Fibroblast of lung (primary cell): ENCODE measurements at regions not wholly inside any gene's neighbourhood (a gene's known extent, or its start where the extent isn't known, plus 50 kb on each side); places are given as distances from the start of the nearest gene placed in this dataset.

Experiments
- DNase-seq, 2 donors: peaks; one replicate each; pipeline versions ENCODE4 v3.0.0 to v3.0.0-alpha.2; 2010; ENCODE audit warnings: low read depth in 2 of 2
- H2AFZ ChIP-seq: 2 replicates; pipeline ENCODE4 v1.5.1; 2012; ENCODE audit warnings: low read length, control low read depth, inconsistent platforms
- H3K27ac ChIP-seq: 2 replicates; pipeline ENCODE4 v1.5.1; 2011; ENCODE audit warnings: low read length, control low read depth; ENCODE audit not compliant: insufficient read depth
- H3K27me3 ChIP-seq: 2 replicates; pipeline ENCODE4 v1.5.1; 2011; ENCODE audit warnings: mild to moderate bottlenecking, low read length; ENCODE audit not compliant: control insufficient read depth, insufficient read depth
- H3K36me3 ChIP-seq: 2 replicates; pipeline ENCODE4 v1.5.1; 2011; ENCODE audit warnings: low read length; ENCODE audit not compliant: control insufficient read depth, insufficient read depth
- H3K4me1 ChIP-seq: 2 replicates; pipeline ENCODE4 v1.5.1; 2011; ENCODE audit warnings: low read length; ENCODE audit not compliant: control insufficient read depth, insufficient read depth; ENCODE audit errors: extremely low read depth
- H3K4me2 ChIP-seq: 2 replicates; pipeline ENCODE4 v1.5.1; 2011; ENCODE audit warnings: low read length, control low read depth; ENCODE audit not compliant: insufficient read depth; ENCODE audit errors: extremely low read depth
- H3K4me3 ChIP-seq, 4 experiments: fragments of 200-600 bp in 1 of 4; sonication (generic) in 1 of 4; replicated peaks in 1 of 4; 2 replicates each; pipeline ENCODE4 v1.5.1; 2011 to 2016; ENCODE audit warnings: low read length in 4 of 4, low read depth in 3 of 4, mild to moderate bottlenecking in 3 of 4, control low read depth in 2 of 4, inconsistent platforms in 1 of 4, mixed read lengths in 1 of 4; ENCODE audit not compliant: insufficient read depth in 1 of 4; ENCODE audit errors: control extremely low read depth in 1 of 4
- H3K79me2 ChIP-seq: 2 replicates; pipeline ENCODE4 v1.5.1; 2012; ENCODE audit warnings: mild to moderate bottlenecking, low read length, inconsistent platforms; ENCODE audit not compliant: control insufficient read depth, insufficient read depth
- H3K9ac ChIP-seq: 2 replicates; pipeline ENCODE4 v1.5.1; 2011; ENCODE audit warnings: mild to moderate bottlenecking, low read length, control low read depth; ENCODE audit not compliant: insufficient read depth
- H3K9me3 ChIP-seq: 2 replicates; pipeline ENCODE4 v1.5.1; 2012; ENCODE audit warnings: low read depth, low read length; ENCODE audit not compliant: control insufficient read depth, insufficient read depth
- H4K20me1 ChIP-seq: 2 replicates; pipeline ENCODE4 v1.5.1; 2011; ENCODE audit warnings: low read length; ENCODE audit not compliant: control insufficient read depth, insufficient read depth; ENCODE audit errors: extremely low read depth
- EZH2 ChIP-seq: IDR thresholded peaks from 2 replicates; pipeline ENCODE4 v1.5.1; 2012; ENCODE audit warnings: low read length, control low read depth, mild to moderate bottlenecking; ENCODE audit errors: missing control alignments
- TF ChIP-seq, protein P1 (sequence below), 2 donors: IDR thresholded peaks in 1 of 2; conservative IDR thresholded peaks in 1 of 2; 1 replicate in 1 of 2; 2 replicates in 1 of 2; pipeline ENCODE4 v1.5.1; 2011 to 2012; ENCODE audit warnings: low read length in 2 of 2, control low read depth in 1 of 2, inconsistent platforms in 1 of 2, low read depth in 1 of 2, mild to moderate bottlenecking in 1 of 2

DNA sequence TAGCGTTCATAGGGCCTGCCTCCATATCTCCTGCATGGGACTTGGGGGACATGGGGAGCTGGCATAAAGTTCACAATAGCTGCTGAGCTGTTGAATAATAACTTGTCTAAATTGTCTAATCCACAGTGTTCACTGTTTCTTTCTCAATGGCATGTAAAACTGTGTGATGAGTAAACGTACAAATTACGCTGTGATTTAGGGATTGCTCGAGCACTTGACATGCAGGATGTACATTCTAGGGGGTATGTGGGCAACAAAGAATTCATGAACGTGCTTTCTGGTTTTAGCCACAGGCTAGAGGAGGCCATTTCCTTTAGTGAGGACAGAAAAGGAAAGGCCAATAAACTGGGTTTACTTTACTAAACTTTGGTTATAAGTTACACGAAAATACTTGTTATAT is 534.2 kb upstream of the ZWINT start:
- Histone ChIP-seq H3K9me3 (no peaks in the 10 kb centered on the region), H3K36me3 (no peaks in the 10 kb centered on the region), H4K20me1 (no peaks in the 10 kb centered on the region), H3K79me2 (no peaks in the 10 kb centered on the region), H3K27ac (no peak overlapping the region), H3K9ac (no peak overlapping the region), H3K4me2 (no peak overlapping the region), H3K27me3 (no peaks in the 10 kb centered on the region), H3K4me3 (no peak overlapping the region), H2AFZ (no peak overlapping the region), H3K4me1 (no peaks in the 10 kb centered on the region)
- no peak for DNase-seq
- TF ChIP-seq, protein P1, sequence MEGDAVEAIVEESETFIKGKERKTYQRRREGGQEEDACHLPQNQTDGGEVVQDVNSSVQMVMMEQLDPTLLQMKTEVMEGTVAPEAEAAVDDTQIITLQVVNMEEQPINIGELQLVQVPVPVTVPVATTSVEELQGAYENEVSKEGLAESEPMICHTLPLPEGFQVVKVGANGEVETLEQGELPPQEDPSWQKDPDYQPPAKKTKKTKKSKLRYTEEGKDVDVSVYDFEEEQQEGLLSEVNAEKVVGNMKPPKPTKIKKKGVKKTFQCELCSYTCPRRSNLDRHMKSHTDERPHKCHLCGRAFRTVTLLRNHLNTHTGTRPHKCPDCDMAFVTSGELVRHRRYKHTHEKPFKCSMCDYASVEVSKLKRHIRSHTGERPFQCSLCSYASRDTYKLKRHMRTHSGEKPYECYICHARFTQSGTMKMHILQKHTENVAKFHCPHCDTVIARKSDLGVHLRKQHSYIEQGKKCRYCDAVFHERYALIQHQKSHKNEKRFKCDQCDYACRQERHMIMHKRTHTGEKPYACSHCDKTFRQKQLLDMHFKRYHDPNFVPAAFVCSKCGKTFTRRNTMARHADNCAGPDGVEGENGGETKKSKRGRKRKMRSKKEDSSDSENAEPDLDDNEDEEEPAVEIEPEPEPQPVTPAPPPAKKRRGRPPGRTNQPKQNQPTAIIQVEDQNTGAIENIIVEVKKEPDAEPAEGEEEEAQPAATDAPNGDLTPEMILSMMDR (conservative IDR thresholded peaks at IDR 0.05 in 1 of 2, IDR thresholded peaks at IDR 0.05 in 1 of 2; ENCODE audit: low read depth in 1 of 2, low read length in 2 of 2): no peak
- TF ChIP-seq EZH2: no peak

DNA sequence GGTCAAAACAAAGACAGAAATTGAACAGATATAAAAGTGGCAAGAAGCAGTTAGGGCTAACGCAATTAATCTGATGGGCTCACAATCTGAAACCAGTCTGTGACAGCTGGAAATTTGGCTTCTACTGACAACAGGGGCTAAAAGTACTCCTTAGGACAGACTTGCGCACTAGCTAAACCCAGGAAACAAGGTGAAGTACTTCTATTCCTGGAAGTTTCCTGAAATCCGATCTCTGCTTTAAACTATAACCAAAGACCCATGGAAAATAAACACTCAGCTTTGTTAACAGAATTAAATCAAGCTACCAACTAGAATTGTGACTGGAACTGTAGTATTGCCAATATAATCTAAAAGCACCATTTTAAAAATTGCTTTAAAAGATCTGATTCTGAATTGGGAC is 520.2 kb upstream of the ZWINT start:
- H3K27me3 ChIP-seq: no peaks in the 10 kb centered on the region
- TF ChIP-seq, protein P1 (conservative IDR thresholded peaks at IDR 0.05 in 1 of 2, IDR thresholded peaks at IDR 0.05 in 1 of 2; ENCODE audit: low read depth in 1 of 2, low read length in 2 of 2): no peak
- TF ChIP-seq EZH2: no peak
- DNase-seq: no peak
- no peaks in the 10 kb centered on the region for H3K4me1 ChIP-seq
- no peaks in the 10 kb centered on the region for H3K36me3 ChIP-seq
- no peak overlapping the region for H3K4me2 ChIP-seq
- no peaks in the 10 kb centered on the region for H4K20me1 ChIP-seq
- H3K9ac ChIP-seq: no peak overlapping the region
- no peak overlapping the region for H3K27ac ChIP-seq
- no peaks in the 10 kb centered on the region for H3K9me3 ChIP-seq
- H3K79me2 ChIP-seq: no peaks in the 10 kb centered on the region
- H2AFZ ChIP-seq: no peak overlapping the region
- no peak overlapping the region for H3K4me3 ChIP-seq

DNA sequence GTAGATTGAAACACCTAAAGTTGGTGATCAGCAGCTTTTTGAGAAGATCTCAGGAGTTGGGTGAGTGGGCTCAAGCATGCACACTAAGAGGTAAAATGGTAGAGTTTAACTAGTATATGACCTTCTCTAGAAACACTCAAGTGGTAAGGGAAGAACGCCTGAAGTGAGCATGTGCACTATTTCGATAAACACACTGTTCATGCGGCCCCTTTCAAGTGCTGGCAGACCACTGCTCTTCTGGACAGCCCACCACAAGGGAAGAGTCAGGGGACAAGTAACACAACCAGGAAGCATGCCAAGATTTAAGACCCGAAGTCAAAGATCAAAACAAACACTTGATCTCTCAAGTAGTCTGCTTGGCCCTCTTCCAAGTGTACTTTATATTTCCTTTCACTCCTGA is 519.5 kb upstream of the ZWINT start:
- Histone ChIP-seq H3K4me1 (no peaks in the 10 kb centered on the region), H3K9me3 (no peaks in the 10 kb centered on the region), H3K27ac (no peak overlapping the region), H3K4me3 (no peak overlapping the region), H3K9ac (no peak overlapping the region), H3K4me2 (no peak overlapping the region), H4K20me1 (no peaks in the 10 kb centered on the region), H2AFZ (no peak overlapping the region), H3K27me3 (no peaks in the 10 kb centered on the region), H3K36me3 (no peaks in the 10 kb centered on the region), H3K79me2 (no peaks in the 10 kb centered on the region)
- TF ChIP-seq EZH2: no peak
- DNase-seq: no peak
